Smooth muscle cell (in vitro differentiated cells): ENCODE measurements at regions not wholly inside any gene's neighbourhood (a gene's known extent, or its start where the extent isn't known, plus 50 kb on each side); places are given as distances from the start of the nearest gene placed in this dataset.

Experiments
- DNase-seq: peaks from one replicate; lab custom pipeline; 2025; ENCODE audit not compliant: unreplicated experiment; lab: John Stamatoyannopoulos, UW
- H2AFZ ChIP-seq: fragments of 200-600 bp; sonication (generic); 2 replicates; pipeline ENCODE4 v1.6.0; 2016; ENCODE audit warnings: antibody characterized with exemption, low read depth, mild to moderate bottlenecking
- H3F3A ChIP-seq: fragments of 200-600 bp; sonication (generic); 2 replicates; pipeline ENCODE4 v1.6.0; 2017; ENCODE audit warnings: antibody characterized with exemption, low read depth
- H3K27ac ChIP-seq: fragments of 200-600 bp; sonication (generic); 2 replicates; pipeline ENCODE4 v1.5.1; 2016; ENCODE audit warnings: low read depth, mild to moderate bottlenecking
- H3K27me3 ChIP-seq: fragments of 200-600 bp; sonication (generic); 2 replicates; pipeline ENCODE4 v1.6.1; 2016; ENCODE audit warnings: low read depth, mild to moderate bottlenecking
- H3K36me3 ChIP-seq: fragments of 200-600 bp; sonication (generic); 2 replicates; pipeline ENCODE4 v1.5.1; 2016; ENCODE audit warnings: low read depth
- H3K4me1 ChIP-seq: fragments of 200-600 bp; sonication (generic); 2 replicates; pipeline ENCODE4 v1.5.1; 2016; ENCODE audit warnings: low read depth
- H3K4me2 ChIP-seq: fragments of 200-600 bp; sonication (generic); 2 replicates; pipeline ENCODE4 v1.6.0; 2016; ENCODE audit warnings: mild to moderate bottlenecking
- H3K4me3 ChIP-seq: fragments of 200-600 bp; sonication (generic); 2 replicates; pipeline ENCODE4 v1.5.1; 2016; ENCODE audit warnings: mild to moderate bottlenecking
- H3K79me2 ChIP-seq: fragments of 200-600 bp; sonication (generic); 2 replicates; pipeline ENCODE4 v1.6.0; 2016; ENCODE audit warnings: low read depth, mild to moderate bottlenecking
- H3K9ac ChIP-seq: fragments of 200-600 bp; sonication (generic); 2 replicates; pipeline ENCODE4 v1.6.0; 2016; ENCODE audit warnings: low read depth
- H3K9me3 ChIP-seq: fragments of 200-600 bp; sonication (generic); replicated peaks from 2 replicates; pipeline ENCODE4 v1.5.1; 2016; ENCODE audit warnings: low read depth
- H4K20me1 ChIP-seq: fragments of 200-600 bp; sonication (generic); 2 replicates; pipeline ENCODE4 v1.6.0; 2016; ENCODE audit warnings: low read depth
- CTCF ChIP-seq: fragments of 200-600 bp; sonication (generic); IDR thresholded peaks from 2 replicates; pipeline ENCODE4 v1.5.1; 2017; ENCODE audit warnings: borderline replicate concordance, mild to moderate bottlenecking, antibody characterized with exemption; ENCODE audit not compliant: insufficient read depth, poor library complexity, severe bottlenecking
- WGBS: methylation state at CpG from one replicate; pipeline ENCODE4 v1.1.7; 2016; ENCODE audit warnings: low lambda C conversion rate; 5-methylcytosine and 5-hydroxymethylcytosine counted together

GRCh38 chrX:150052226-150052625 is 113.9 kb upstream of the EOLA2 start:
- Histone ChIP-seq H3K36me3 (no peaks in the 10 kb centered on the region), H3K9ac (no peak overlapping the region), H3K4me3 (no peak overlapping the region), H3K4me1 (no peaks in the 10 kb centered on the region), H3K9me3 (no peaks in the 10 kb centered on the region), H3F3A (no peaks in the 10 kb centered on the region), H3K27ac (no peak overlapping the region), H2AFZ (no peak overlapping the region), H3K4me2 (no peak overlapping the region), H3K79me2 (no peaks in the 10 kb centered on the region), H4K20me1 (no peaks in the 10 kb centered on the region), H3K27me3 (no peaks in the 10 kb centered on the region)
- DNase-seq = no peak
- 96% methylated on average over 1 of the region's 1 CpG for WGBS
- no peak for TF ChIP-seq CTCF

GRCh38 chrX:150058728-150059127 is 120.4 kb upstream of the EOLA2 start:
- 81% methylated on average over 1 of the region's 1 CpG for WGBS
- Histone ChIP-seq H3K27ac (no peak overlapping the region), H3K79me2 (no peaks in the 10 kb centered on the region), H3K9me3 (no peaks in the 10 kb centered on the region), H4K20me1 (no peaks in the 10 kb centered on the region), H3K27me3 (no peaks in the 10 kb centered on the region), H3F3A (no peaks in the 10 kb centered on the region), H3K4me1 (no peaks in the 10 kb centered on the region), H3K4me2 (no peak overlapping the region), H2AFZ (no peak overlapping the region), H3K9ac (no peak overlapping the region), H3K36me3 (no peaks in the 10 kb centered on the region), H3K4me3 (no peak overlapping the region)
- TF ChIP-seq CTCF = no peak
- no peak for DNase-seq

GRCh38 chrX:150060406-150060805 is 122.1 kb upstream of the EOLA2 start:
- Histone ChIP-seq H3K79me2 (no peaks in the 10 kb centered on the region), H3K4me1 (no peaks in the 10 kb centered on the region), H3K9me3 (no peaks in the 10 kb centered on the region), H3K9ac (no peak overlapping the region), H3K36me3 (no peaks in the 10 kb centered on the region), H3K4me2 (no peak overlapping the region), H3F3A (no peaks in the 10 kb centered on the region), H3K4me3 (no peak overlapping the region), H3K27me3 (no peaks in the 10 kb centered on the region), H4K20me1 (no peaks in the 10 kb centered on the region), H3K27ac (no peak overlapping the region), H2AFZ (no peak overlapping the region)
- no peak for DNase-seq
- TF ChIP-seq CTCF = no peak
- WGBS = 89% methylated on average over 7 of the region's 7 CpGs

- no peak for TF ChIP-seq CTCF
- H3K4me2 ChIP-seq = no peak overlapping the region
- no peak overlapping the region for H2AFZ ChIP-seq
- H3K9me3 ChIP-seq = no peaks in the 10 kb centered on the region
- H4K20me1 ChIP-seq = no peaks in the 10 kb centered on the region
- H3K27ac ChIP-seq = peak overlapping the region; percentile 45
- WGBS = 44% methylated on average over 8 of the region's 8 CpGs
- no peak for DNase-seq
- no peaks in the 10 kb centered on the region for H3K36me3 ChIP-seq
- H3K27me3 ChIP-seq = no peaks in the 10 kb centered on the region
- no peak overlapping the region for H3K4me3 ChIP-seq
- no peaks in the 10 kb centered on the region for H3K79me2 ChIP-seq
- H3K9ac ChIP-seq = no peak overlapping the region
- no peaks in the 10 kb centered on the region for H3F3A ChIP-seq
- no peaks in the 10 kb centered on the region for H3K4me1 ChIP-seq
These were observed 124.2 kb upstream of the EOLA2 start for GRCh38 chrX:150062292-150063137.
